PFSK-1 (cell line): ENCODE measurements at regions not wholly inside any gene's neighbourhood (a gene's known extent, or its start where the extent isn't known, plus 50 kb on each side); places are given as distances from the start of the nearest gene placed in this dataset.

Source experiments
- FOXP2 ChIP-seq: optimal IDR thresholded peaks from 2 replicates; pipeline ENCODE3; 2011; ENCODE audit warnings: borderline replicate concordance, control low read depth, inconsistent platforms; ENCODE audit not compliant: insufficient read depth; ENCODE audit errors: extremely low read length, extremely low read depth
- POLR2AphosphoS5 ChIP-seq: IDR thresholded peaks from 2 replicates; pipeline ENCODE4 v1.6.1; 2012; ENCODE audit warnings: low read depth, mild to moderate bottlenecking, control low read depth, low read length, moderate library complexity
- REST ChIP-seq, 2 experiments: IDR thresholded peaks; 2 replicates each; pipeline versions ENCODE4 v1.6.1 to v1.8.0; 2011 to 2012; ENCODE audit warnings: low read depth in 2 of 2, low read length in 2 of 2, control low read depth in 1 of 2, inconsistent platforms in 1 of 2, mild to moderate bottlenecking in 1 of 2, moderate library complexity in 1 of 2; ENCODE audit not compliant: insufficient read depth in 1 of 2
- SIN3A ChIP-seq: IDR thresholded peaks from 2 replicates; pipeline ENCODE4 v1.6.1; 2012; ENCODE audit warnings: mild to moderate bottlenecking, low read length, moderate library complexity, borderline replicate concordance; ENCODE audit not compliant: insufficient read depth
- TAF1 ChIP-seq: IDR thresholded peaks from 2 replicates; pipeline ENCODE4 v1.6.1; 2012; ENCODE audit warnings: low read length, control low read depth, borderline replicate concordance; ENCODE audit not compliant: insufficient read depth

GRCh38 chr4:128600410-128600809, 209.1 kb upstream of the JADE1 start:
- TF ChIP-seq TAF1 (no peak), POLR2AphosphoS5 (no peak), FOXP2 (no peak), REST (IDR thresholded peaks at IDR 0.05; ENCODE audit: insufficient read depth in 1 of 2, low read depth in 2 of 2, low read length in 2 of 2) (no peak), SIN3A (no peak)

DNA sequence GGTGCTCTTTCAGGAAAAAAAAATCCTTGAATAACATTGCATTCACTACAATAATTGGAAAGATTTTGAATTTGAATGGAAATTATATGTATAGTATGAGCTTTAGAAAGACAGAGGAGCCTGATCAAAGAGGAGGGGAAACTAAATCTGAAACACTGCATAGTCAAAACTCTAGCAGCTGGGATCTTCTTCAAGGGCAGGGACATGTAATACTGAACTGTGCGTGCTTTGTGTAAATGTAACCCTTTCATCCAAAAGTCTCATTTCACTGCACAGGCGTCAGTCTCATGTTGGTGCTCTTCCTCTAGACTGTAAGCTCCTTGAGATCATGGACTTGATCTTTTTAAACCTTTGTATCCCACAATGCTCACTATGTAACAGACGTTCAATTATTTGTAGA, 212.0 kb upstream of the JADE1 start:
- no peak for TF ChIP-seq REST (IDR thresholded peaks at IDR 0.05; ENCODE audit: insufficient read depth in 1 of 2, low read depth in 2 of 2, low read length in 2 of 2)
- TF ChIP-seq POLR2AphosphoS5, result no peak
- no peak for TF ChIP-seq TAF1
- no peak for TF ChIP-seq SIN3A
- TF ChIP-seq FOXP2, result no peak

DNA sequence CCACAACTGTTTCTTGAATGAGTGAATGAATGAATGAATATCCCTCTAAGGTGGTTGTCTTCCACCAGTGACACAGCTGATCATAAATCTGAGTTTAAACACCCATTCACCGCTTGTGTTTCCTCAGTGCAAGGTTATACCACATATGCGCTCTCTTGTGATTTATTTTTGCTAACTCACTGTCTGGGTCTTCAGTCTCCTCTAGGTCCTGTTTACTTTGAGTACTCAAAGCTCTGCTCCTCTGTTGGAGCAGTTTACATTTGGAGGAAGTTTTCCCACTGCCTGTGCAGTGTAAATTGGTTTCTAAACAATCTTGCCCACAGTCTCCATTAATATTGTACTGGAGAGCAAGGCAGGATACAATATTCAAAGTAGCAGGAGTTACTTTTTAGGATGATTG, 212.6 kb upstream of the JADE1 start:
- TF ChIP-seq POLR2AphosphoS5, result no peak
- TF ChIP-seq SIN3A, result peak; percentile 20; the same call in 1 of the 2 replicates
- no peak for TF ChIP-seq REST (IDR thresholded peaks at IDR 0.05; ENCODE audit: insufficient read depth in 1 of 2, low read depth in 2 of 2, low read length in 2 of 2)
- TF ChIP-seq FOXP2, result no peak

GRCh38 chr4:128596115-128596514, 213.4 kb upstream of the JADE1 start:
- TF ChIP-seq POLR2AphosphoS5 (no peak), REST (IDR thresholded peaks at IDR 0.05; ENCODE audit: insufficient read depth in 1 of 2, low read depth in 2 of 2, low read length in 2 of 2) (no peak), TAF1 (no peak), SIN3A (no peak), FOXP2 (no peak)

GRCh38 chr4:128591482-128591881, 218.0 kb upstream of the JADE1 start:
- TF ChIP-seq REST (IDR thresholded peaks at IDR 0.05; ENCODE audit: insufficient read depth in 1 of 2, low read depth in 2 of 2, low read length in 2 of 2), result no peak
- no peak for TF ChIP-seq TAF1
- TF ChIP-seq SIN3A, result no peak
- no peak for TF ChIP-seq FOXP2
- TF ChIP-seq POLR2AphosphoS5, result no peak
